Activated T-helper 1 cell treated with anti-CD3 and anti-CD28 coated beads, Interleukin-2, amount 50 U/mL, for 16 hours (primary cell): ENCODE measurements at regions not wholly inside any gene's neighbourhood (a gene's known extent, or its start where the extent isn't known, plus 50 kb on each side); places are given as distances from the start of the nearest gene placed in this dataset.
"Not testable (repeated sequence)": the region's sequence is repeated elsewhere in the genome, so short reads cannot be mapped to it uniquely, and the experiment has no call there.

Experiments
- DNase-seq, 2 donors: peaks; one replicate each; pipeline ENCODE4 v3.0.0-alpha.2; 2020; ENCODE audit warnings: low read depth in 1 of 2, low spot score in 1 of 2

DNA sequence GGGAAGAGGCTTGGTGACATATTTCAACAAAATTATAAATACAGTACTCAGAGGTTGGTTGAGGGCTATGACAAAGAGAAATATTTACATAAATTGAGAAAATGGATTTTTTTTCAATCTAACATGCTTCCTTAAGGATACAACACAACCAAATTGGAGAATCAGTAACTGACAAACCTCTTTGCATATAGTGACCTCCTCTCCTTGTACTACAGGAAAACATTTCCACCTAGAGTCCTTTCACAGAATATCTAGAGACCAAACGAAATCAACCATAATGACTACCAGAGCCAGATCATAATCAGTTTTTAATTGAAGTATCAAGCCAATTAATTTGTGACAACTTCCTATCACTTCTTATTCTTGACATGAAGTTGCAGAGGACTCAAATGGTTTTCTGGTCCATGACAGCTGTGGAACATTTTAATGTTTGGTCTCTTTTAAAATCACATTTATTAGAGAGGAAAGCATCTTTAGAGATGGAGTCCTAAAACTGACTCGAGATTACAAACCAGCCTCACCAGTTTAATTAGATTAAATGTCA is 1636.5 kb upstream of the C9orf72 start:
- no peak for DNase-seq

DNA sequence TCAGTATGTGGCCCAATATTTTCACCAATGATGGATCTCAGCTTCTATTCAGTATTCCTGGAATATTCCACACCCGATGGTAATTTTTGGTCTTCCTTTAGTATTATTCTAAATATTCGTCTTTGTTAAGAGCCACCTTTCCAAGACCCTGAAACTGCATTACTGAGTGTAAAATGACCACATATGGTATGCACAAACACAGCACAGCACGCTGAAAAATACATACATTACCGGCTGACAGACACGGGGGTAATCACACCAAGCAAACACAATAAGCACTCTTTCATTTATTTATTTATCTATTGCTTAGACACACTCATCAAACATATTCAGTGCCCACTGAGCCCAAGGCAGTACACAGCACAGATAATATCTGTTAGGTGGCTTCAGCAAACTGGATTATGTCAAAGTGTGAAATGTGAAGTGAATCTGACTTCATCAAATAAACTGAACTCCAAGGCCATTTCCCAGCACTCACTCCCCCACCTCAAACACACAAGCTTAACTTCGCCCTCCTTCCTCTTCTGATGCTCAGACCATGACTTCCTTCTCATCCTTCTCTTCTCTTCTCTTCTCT is 1637.8 kb upstream of the C9orf72 start:
- DNase-seq = no peak

DNA sequence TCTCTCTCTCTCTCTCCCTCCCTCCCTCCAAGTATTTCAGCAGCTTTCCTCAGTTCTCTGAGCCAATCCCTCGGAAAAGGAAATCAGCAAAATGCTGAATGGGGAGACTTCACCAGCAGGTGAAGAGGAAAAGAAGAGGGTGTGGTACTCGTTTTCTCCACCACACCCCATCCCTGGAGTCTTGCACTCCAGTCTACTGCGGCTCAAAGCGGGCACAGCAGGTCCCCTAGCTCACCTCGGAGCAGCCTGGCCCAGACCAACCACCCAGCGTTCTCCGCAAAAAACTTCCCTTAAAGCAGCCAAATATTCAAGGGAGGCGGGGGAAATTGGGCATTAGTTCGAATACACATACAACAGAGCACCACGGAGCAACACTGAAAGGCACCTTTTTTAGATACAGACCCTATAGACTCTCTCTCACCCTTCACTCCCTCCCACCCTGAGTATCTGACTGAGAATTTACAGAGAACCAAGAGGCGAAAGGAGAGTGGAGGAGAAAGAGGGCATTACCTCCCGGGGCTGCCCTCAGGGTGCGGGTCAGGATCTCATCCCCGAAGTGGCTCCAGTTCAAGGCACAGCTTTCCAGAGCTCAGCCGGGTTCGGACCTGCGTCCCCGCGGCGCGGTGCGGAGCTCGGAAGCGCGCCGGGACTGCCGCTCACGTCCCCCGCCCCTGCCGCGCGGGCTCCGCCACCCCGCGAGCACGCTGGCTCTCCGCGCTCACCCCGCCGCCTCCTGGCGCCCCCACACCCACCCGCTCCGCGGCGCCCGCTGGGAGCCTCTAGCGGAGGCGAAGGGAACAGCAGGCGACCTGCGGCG is 1638.5 kb upstream of the C9orf72 start:
- no peak for DNase-seq

DNA sequence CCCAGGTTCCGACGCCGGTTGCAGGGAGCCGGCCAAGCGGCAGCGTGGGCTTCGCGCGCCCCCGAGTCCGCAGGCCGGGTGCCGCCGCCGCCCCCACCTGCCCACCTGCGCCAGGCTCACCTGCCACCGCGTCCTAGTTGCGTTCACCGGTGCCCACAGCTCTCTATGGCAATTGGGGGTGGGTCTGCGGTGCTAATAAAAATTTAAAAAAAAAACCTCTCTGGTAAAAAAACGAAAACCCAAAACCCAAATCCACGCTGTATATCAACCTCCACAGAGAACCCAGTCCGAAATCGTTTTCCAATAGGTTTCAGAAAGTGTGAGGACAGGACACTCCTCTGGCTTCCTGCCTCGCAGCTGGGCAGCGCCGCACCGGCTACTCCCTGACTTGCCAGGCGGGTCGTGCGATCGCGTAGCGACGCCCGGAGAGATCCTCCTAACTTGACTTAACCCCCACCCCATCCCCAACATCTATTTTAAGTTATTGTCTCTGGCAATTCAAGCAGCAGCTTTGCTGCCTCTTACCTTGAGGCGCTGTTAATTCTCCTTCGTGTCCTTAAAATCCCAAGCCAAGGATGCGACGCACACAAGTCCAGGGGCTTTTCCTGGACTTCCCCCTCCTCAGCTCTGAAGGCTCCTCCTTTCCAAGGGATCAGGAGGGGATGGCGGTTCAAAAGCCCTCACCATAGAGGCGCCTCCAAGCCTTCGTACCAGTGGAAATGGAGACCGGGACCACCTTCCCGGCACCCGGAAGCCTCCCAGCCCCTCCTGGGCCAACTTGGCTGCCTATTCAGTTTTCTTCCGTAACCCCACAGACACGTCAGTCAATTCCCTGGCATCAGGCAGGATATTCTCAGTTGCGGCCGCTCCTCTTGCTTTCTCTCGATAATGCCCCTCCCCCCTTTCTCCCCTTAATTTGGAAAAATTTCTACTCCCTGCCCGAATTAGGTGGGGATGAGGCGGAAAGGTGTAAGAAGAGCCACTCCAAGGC is 1639.4 kb upstream of the C9orf72 start:
- no peak for DNase-seq

DNA sequence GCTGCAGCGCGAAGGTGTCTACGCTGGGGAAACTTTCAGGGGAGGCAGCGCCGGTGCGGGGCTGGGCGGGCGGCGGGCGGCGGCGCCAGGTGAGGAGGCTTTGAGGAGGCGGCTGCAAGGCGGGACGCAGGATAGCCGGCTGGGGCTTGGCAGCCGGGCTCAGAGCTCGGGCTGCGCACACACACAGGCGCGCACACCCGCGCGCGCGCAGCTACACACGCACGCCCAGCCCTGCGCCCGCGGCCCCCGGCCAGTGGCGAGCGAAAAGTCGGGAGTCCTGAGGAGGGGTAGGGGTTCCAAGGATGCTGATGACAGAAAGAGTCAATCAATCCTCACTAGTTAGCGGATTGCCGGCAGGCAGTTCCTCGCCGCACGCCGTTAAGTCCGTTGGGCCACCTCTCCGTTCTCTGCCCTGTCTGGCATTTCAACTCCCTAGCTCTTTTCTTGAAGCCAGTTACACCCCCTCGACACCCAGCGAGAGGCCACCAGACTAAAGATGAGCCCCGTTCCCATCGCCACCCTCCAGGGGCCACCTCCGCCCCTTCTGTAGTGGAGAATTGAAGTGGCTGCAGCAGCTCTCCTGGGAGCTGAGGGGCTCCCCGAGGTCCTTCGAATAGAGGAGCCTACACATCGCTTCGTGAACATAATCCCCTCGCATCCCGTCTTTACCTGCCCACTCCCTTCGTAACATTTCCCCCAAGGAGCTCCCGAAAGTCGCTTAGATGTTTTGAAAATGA is 1640.3 kb upstream of the C9orf72 start, which contains the start of gene LINGO2:
Gene LINGO2 (minus strand): TSS at position 185 of the 737 bp plus-strand sequence.
- DNase-seq = no peak

DNA sequence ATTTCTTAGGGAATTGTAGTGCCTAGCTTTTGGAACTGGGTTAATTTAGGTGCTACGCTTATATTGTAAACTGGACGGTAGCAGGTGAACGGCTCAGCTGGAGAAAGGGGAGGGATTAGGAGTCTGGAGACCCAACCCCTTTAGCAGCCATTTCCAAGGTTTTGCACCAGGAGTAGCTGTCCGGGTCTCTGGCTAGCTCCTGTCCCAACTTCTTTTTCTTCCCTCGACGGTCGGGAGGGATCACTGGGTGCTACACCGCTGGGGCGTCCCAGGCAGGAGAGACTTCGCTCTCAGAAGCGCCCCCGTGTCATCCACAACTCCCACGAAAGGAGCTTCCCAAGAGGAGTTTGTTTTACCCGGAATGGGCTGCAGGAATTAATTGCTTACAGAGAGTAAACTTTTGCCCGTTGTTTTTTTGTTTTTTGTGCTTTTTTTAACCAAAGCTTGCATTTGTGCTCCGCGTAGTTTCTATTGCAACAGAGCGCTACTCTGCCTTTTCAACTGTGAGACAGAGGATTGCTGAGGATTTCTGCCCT is 1640.9 kb upstream of the C9orf72 start:
- no peak for DNase-seq

DNA sequence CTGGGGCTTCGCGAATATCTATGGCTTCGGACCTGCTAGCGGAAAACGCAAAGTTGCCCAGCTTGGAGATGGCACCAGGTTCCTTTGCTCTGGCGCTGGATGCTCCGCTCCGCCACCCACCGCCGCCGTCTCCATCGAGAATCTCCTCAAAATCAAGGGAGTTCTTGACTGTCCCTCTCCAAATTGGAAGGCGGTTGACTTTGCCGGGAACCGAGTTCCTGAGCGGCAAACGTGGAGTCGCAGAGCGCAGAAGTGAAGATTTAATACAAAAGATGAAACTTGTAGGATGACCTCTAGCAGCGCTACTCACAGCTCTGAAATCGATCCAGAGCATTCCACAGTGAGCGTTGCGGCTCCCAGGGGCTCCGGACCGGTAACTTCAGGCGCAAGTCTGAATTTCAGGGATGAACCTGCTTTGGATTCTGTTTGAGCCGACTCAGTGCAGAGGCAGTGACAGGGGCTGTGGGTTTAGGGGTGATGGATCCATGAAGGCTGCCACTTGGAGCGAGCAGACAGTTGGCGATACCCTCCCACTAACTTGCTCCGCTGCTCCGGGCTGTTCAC is 1641.5 kb upstream of the C9orf72 start:
- no peak for DNase-seq

DNA sequence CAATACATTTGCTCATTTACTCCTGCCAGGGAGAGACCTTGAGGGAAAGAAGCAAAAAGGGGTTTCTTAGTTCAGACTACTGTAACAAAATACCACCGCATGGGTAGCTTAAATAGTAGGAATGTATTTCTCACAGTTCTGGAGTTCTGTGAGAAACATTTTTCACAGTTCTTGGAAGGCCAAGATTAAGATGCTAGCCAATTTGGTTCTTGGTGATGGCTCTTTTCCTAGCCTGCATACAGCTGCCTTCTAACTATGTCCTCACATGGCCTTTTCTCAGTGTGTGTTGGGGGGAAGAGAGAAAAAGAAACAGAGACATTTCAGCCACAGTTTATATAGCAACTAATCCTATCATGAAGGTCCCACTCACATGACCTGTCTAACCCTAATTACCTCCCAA is 1644.7 kb upstream of the C9orf72 start:
- DNase-seq = no peak

DNA sequence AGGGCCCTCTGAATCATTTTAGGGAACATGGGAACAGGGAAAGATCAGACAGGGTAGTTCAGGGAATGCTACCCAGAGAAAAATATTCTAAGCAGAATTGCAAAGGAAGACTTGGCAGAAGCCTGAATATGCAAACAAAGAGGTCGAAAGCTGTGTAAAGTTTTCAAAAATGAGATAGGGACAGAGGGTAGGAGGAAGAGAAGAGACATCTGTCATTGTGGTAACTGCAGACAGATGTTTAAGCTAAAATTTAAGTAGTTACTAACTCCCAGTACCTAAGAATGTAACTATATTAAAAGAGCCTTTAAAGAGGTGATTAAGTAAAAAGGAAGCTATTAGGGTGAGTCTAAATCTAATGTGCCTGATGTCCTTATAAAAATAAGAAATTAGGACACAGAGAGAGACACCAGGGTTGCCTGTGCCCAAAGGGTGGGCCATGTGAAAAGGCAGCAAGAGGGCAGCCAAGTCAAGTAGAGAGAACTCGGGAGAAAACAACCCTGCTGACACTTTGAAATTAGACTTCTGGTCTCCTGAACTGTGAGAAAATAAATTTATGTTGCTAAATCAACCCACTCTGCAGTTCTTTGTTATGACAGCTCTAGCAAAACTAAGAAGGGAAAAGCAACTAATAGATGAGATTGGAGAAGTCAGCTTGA is 1647.4 kb upstream of the C9orf72 start:
- no peak for DNase-seq

DNA sequence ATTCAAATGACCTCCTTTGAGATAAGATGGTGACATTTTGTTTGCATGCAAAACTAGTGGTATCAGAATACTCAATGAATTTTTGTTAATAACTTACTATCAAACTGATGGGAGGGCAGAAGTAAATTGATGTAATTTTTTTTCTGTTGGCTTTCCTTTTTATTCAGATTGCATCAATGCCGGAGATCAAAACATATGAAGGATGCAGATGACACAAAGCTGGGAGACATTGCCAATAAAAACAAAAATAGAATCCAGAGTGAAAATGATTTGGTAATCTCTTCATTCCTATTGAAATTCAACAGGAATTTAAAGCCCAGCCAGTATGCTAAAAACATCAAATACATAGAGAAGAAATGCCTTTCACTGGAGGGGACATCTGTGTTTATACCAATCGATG is 1655.3 kb upstream of the C9orf72 start:
- DNase-seq = no peak

DNA sequence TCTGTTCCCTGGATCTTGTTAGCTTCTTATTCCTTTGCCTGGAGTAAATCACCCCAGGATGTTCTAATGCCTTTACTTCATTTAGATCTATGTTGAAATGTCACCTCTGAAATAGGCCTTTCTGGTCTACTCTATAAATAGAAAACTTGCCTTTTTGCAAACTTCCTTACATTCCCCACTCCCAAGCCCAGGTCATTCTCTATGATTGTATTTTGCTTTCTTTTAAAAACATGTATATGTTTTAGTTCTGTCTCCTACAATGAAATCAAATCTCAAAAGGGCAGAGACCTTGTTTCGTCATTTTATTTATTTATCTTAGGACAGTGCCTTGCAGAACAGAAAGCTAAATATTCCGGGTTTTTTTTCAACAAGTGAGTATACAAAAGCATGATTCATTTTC is 1657.7 kb upstream of the C9orf72 start:
- DNase-seq = no peak

DNA sequence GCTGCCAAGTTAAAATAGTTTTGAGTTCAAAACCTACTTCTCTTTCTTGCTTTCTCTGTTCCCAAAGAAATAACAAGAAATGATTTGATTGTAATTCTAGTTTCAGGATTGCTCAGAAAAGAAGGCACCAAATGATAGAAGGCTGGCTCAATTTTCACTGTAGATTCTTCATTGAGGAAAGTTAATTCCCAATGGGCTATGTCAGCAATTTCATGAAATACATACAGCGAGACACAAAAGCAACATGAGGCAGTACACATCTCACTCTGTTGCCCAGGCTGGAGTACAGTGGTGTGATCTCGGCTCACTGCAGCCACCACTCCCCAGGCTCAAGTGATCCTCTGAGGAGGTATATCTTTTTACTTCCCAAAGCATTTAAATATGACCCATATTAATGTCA is 1659.9 kb upstream of the C9orf72 start:
- DNase-seq = no peak

DNA sequence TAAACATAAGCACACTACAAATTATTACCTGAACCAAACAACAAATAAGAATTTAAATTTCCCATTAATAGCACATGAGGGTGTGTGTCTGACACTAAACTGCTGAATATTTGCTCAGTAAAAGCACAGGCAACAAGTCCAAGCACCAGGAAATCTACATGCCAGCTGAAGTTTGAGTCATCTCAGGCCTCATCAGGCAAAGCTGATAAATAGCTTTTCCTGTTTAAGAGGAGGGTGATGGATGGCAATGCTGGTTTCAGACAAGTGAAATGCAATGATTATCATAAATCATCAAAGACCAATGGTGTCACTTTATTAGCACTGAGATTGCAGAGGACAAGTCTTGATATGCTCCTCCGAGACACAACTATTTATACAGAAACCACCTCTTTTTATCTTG is 1668.0 kb upstream of the C9orf72 start:
- DNase-seq = no peak

DNA sequence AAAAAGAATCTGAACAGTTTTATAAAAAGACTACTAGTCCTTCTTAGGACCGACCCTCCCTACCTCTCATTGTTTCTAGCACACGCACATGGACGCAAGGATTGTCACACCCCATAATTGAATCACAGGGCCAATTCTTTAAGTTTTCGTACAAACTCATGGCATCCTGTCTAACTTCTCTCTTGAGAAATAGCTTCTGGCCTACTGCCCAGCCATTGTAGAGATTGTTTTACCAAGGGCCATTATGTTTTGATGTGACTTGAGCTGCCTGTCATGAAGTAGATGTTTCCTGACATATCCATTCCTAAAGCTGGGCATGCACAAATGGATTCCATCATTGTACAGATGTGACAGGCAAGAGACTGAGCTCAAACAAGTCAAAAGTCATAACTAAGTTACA is 1672.1 kb upstream of the C9orf72 start:
- no peak for DNase-seq

DNA sequence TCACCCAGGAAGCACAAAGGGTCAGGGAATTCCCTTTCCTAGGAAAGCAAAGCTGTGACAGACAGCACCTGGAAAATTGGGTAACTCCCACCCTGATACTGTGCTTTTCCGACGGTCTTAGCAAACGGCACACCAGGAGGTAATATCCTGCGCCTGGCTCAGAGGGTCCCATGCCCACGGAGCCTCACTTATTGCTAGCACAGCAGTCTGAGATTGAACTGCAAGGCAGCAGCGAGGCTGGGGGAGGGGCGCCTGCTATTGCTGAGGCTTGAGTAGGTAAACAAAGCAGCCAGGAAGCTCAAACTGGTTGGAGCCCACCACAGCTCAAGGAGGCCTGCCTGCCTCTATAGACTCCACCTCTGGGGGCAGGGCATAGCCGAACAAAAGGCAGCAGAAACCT is 1697.1 kb upstream of the C9orf72 start:
- not testable (repeated sequence) for DNase-seq

DNA sequence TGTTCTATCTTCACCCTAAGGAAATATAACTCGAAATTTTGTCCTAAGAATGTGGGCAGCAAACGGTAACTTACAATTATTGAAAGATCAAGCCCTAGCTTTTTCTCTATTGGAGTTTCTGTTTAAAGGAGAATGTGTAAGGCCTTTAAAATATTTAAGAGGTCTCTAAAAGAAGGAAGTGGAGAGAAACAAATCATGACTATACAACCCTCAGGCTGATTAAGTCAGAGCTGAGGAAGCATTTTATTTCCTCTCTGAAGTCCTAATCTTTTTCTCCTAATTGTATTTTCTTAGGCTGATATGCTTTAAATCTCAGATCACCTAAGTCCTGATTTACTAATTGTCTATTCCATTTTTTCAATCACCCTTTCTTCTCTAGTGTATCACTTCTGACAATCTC is 1708.8 kb upstream of the C9orf72 start:
- no peak for DNase-seq

DNA sequence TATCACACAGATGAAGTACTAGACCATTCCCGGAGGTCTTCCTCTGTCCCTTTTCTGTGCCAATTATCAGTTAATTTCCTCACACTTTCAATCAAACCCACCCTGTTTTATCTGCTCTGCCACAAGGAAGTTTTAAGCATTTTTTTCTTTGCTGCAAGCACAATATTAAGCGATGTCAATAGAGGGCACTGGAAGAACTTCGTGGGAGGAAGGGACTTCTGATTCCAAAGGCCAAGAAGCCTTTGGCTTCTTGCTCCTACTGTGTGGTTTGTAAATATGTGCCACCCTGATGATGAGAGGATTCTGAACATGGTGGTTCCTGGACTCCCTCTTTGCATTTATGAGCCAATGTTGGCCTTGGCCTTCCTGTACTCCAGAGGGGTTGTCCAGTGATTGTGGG is 1712.5 kb upstream of the C9orf72 start:
- DNase-seq = no peak

DNA sequence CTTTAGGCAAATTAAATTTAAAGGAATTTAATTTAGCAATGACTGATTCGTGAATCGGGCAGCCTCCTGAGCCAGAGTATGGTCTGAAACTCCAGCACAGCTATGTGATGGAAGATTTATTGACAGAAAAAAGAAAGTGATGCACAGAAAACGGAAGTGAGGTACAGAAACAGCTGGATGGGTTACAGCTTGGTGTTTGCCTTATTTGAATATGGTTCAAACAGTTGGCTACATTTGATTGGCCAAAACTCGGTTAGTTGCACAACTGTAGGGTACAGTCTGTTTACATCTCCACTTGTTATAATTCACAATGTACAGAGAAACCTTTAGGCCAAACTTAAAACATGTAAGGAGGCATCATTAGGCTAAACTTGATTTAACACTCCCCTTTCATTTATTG is 1716.1 kb upstream of the C9orf72 start:
- DNase-seq = no peak

DNA sequence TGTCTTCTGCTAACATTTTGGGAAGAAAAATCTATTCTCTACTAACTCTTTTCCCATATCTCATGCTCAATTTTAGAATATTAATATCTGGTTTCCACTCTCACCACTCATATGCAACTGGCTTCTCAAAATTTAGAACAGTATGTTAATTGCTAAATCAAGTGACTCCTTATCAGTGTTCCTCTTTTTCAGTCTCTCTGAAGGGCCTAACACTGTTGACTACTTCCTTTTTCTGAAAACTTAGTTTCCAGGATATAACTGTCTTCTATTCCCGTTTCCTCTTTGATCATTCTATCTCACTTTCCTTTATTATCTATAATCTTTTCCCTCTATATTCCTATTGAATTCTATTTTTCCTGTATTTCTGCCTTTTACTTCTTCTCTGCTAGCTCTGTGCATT is 1717.2 kb upstream of the C9orf72 start:
- no peak for DNase-seq

DNA sequence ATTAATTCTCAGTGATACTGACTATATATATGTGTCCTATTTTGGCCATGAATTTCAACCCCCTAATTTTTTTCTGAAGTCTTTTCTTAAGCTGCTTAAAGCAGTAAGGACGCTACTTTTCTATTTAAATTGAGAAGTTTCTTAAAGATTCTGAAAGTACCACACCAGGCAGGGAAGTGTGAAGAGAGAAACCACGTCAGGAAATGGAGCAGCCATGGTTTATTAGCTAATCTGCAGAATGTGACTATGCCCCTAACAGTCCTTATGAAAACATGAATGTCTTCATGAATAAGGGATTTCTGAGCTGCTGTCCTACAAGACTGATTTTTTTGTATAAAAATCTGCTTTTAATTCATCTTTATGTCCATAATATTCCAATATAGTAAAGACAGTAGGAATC is 1724.3 kb upstream of the C9orf72 start:
- DNase-seq = no peak
